GM23248 (cell line): ENCODE measurements at regions not wholly inside any gene's neighbourhood (a gene's known extent, or its start where the extent isn't known, plus 50 kb on each side); places are given as distances from the start of the nearest gene placed in this dataset.

Experiments used
- EZH2 ChIP-seq: fragments of 200-600 bp; sonication (generic); IDR thresholded peaks from 2 replicates; pipeline ENCODE4 v1.6.1; 2018; ENCODE audit warnings: antibody characterized with exemption, mild to moderate bottlenecking; ENCODE audit not compliant: insufficient read depth, poor library complexity, severe bottlenecking
- EZH2phosphoT487 ChIP-seq: fragments of 200-600 bp; sonication (generic); IDR thresholded peaks from 2 replicates; pipeline ENCODE4 v1.6.1; 2018; ENCODE audit warnings: antibody characterized with exemption, moderate library complexity, mild to moderate bottlenecking, low read depth; ENCODE audit not compliant: insufficient read depth

GRCh38 chrX:68919707-68920106, 90.9 kb downstream of the EFNB1 start:
- TF ChIP-seq EZH2 (no peak), EZH2phosphoT487 (no peak)
